Ureter (tissue), 1 donor: ENCODE measurements at regions not wholly inside any gene's neighbourhood (a gene's known extent, or its start where the extent isn't known, plus 50 kb on each side); places are given as distances from the start of the nearest gene placed in this dataset.
"Not testable (repeated sequence)": the region's sequence is repeated elsewhere in the genome, so short reads cannot be mapped to it uniquely, and the experiment has no call there.

ENCODE experiments used
- DNase-seq: peaks from one replicate; pipeline ENCODE4 v3.0.0-alpha.2; 2020; ENCODE audit warnings: low spot score
- donor health status: DM: yes; HTN: yes; CAD: no.

DNA sequence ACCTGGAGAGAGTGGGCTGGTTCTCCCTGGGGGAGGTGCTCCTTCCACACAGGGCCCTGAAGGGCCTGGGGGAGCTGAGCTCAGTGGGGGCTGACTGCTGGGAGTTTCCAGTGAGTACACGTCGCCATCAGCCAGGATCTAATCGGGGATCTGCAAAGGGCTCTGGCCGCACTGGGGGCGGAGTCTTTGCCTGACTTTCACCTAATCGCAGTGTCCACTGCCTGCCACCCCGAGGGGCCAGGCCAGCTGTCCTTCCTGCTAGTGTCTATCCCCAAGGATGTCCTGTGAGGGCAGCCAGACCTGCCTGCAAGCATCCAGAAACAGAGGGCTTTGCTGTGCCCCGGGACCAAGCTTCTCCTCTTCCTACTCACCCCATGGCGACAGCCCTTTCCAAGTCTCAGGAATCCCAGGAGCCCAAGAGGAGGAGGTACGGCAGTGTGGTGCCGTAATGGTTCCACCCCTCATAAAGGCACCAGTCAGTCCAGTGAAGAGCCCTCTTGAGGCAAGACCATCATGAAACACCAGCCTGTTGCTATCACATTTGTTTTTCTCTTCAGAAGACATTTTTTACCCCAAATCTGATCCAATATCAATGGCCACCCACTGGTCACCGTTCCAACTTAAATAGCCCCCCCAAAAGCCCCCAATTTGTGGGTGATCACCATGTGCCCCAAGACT, 243.1 kb upstream of the ECI2 start:
- DNase-seq = no peak

GRCh38 chr6:4377603-4378002, 242.2 kb upstream of the ECI2 start:
- DNase-seq = no peak

DNA sequence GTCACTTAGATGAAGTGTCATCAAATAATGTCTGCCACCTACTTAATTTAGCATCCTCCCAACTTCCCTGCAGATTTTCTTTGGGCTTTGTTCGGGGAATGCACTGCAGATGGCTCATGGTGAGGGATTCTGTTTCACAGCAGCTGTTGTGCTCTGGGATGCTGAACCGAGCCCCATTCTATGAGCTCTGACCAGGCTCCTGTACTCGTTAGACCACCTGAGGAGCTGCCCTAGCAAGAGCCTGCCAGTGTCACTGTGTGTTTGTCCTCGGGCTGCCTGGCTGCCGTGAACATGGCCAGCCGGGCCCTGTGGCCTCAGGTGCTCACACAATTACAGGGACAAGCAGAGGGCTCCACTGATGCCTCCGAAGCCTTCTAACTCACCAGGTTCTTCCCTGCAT, 238.8 kb upstream of the ECI2 start:
- no peak for DNase-seq

DNA sequence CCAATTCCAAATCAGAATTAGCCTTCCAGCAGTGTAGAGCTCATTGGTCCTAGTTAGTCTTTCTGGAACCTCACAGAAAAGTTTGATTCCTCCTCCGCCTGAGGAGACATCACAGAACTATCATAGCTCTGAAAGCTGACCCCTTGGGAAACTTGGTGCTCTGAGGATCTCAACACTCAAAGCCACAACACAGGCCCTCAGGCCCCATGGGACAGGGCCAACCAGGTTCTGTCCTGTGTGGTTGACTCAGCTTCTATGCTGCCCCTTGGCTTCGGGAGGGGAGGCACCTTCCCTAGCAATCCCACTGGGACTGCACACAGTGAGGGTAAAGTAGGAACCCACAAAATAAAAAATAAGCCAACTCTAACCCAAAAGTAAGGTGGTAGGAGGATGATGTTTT, 237.5 kb upstream of the ECI2 start:
- DNase-seq = no peak

DNA sequence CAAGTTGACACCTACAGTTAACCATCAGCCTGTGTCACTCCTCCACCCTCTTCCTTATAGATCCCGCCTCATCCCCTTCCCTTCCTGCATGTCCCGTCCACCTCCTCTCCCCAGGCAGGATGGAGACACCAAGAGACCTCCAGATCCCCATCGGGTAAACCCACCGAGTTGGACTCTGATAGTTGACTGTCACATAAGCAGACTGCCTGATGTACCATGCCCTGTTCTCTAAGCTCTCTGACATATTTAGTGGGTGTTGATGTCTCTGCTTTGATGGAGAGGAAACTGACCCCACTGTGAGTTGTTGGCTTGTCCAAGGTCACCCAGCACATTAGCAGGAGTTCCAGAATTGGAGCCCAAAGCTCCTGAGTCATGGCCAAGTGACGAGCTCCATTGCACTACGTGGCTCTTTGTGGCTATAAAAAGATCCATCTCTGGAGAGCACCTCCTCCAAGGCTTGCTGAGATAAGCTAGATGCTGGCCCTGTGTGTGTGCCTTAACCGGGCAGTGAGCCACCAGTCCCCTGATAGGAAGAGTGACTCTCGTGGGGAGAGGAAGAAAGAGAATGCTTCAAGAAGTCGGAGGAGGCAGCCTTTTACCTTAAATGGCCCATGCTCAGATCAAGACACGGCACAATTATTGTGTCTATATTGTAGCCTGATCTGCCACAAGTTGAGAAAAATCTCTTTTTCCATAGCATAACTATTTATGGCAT, 236.0 kb upstream of the ECI2 start:
- no peak for DNase-seq

DNA sequence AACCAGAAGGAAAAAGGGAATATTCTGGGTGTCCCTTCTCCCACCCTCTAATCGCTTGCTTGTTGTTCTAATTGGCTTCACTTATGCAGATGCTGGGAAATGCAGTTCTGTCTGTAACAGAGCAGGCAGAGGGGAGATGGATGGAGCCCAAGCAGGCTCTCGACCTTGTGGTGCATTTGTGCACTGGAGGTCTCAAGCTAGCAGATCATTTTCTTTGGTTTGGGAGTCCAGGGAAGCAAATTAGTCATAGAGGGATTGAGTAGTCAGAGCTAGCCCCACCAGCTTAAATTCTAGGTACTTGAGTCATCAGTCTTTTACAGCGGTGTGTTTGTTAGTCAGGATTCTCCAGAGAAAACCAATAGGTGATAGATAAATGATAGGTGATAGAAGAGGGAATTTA, 234.7 kb upstream of the ECI2 start:
- DNase-seq = no peak

GRCh38 chr6:4369616-4370015, 234.2 kb upstream of the ECI2 start:
- no peak for DNase-seq

DNA sequence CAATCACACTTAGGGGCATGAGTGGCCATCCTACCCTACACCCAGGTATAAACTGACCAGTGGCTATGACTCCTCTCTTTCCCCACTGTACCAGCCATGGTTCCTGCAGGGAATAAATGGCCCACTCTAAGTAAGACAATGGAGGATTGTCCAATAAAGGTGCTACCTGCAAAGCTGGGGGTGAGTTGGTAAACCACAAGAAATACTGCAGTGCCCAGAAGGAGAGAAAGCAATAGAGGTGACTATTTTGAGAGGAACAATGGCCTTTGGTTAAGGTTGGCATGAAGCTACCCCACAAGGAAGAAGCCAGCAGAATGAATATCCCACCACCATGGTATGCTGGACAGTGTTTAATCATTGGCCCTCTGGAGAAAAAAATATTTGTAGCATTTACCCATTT, 233.3 kb upstream of the ECI2 start:
- DNase-seq = no peak

DNA sequence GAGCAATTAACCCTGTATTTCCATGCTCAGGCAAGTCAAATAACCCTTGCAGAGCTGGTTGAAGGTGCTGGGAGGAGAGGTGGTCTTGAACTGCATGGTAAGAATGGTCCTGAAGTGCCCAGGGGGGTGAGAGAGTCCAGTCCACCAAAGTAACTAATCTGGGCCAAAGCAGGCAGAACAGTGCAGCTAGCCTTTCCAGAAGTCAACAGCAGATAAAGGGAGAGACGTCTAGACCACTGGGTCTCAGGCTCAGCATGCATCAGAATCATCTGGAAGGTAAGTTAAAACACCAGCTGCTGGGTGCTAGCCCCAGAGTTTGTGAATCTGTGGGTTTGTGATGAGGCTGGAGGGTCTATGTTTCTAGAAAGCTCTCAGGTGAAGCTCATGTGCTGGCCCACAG, 232.3 kb upstream of the ECI2 start:
- DNase-seq = no peak

DNA sequence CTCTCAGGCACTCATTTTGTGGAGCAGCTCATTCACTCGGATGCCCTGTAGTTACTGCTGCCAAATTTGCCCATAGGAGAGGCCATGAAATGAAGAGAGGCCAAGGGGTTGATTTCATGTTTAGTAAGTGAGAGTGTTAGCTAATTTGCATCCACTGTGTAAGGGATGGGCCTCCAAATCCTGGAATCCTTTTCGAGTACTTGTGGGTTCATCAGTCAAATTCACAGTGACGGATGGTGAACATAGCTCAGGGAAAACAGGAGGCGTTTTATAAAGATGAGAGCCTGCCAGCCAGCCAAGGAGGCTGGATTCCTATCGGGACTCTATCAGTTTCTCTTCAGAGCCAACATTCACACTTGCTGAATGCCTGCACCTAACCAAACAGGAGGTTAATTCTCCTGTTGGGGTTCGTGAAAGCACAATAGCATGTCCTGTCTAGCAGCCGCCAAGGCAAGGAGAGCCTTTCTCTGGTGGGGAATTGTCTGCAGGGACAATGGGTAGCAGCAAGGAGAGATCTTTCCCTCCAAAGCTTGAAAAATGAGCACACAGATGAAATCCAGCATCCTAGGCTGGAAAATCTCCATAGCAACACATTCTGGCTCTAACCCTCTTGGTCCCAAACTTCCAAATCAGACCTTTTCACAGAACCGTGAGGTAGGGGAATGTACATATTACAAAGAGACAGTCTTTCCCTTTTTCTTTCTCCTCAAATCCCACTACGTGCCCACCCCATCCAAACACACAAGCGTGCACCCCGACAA, 231.4 kb upstream of the ECI2 start:
- DNase-seq = no peak

DNA sequence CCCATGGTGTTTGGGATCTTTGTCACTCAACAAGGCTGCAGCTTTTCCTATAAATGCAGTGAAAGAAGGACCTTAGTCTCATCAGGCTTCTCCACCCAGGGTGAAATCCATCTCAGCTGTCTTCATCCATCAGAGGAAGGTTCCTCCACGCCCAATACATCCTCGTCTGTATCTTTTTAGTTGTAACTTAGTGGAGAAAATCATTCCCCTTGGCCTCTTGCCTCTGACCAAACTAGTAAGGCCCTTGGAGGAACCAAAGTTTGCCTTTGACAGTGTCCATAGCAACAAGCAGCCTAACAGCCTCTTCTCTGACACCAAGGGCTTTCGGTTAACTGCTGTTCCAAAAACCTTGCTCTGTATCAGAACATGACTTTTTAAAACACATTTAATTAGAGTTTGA, 230.3 kb upstream of the ECI2 start:
- no peak for DNase-seq

GRCh38 chr6:4364711-4365110, 229.3 kb upstream of the ECI2 start:
- no peak for DNase-seq

GRCh38 chr6:4364172-4364571, 228.8 kb upstream of the ECI2 start:
- no peak for DNase-seq

- no peak for DNase-seq
Observed at GRCh38 chr6:4363656-4364055, 228.3 kb upstream of the ECI2 start.

DNA sequence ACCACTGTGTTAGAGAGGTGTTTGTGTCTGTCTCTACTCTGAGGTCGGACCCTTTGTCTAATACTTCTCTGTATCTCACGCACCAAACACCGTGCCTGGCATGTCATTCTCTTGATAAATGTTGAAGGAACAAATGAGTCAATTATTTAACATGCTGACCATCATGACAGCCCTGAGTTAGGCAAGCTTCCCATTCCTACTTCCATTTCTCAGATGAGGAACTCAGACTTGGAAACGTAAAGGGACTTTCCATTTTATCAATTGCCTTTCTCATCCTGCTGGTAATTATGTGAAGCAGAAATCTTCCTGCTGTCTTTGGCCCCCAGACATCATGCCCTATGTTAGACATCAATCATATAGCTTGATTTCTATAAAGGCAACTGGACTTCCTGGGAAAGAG, 227.0 kb upstream of the ECI2 start:
- no peak for DNase-seq

DNA sequence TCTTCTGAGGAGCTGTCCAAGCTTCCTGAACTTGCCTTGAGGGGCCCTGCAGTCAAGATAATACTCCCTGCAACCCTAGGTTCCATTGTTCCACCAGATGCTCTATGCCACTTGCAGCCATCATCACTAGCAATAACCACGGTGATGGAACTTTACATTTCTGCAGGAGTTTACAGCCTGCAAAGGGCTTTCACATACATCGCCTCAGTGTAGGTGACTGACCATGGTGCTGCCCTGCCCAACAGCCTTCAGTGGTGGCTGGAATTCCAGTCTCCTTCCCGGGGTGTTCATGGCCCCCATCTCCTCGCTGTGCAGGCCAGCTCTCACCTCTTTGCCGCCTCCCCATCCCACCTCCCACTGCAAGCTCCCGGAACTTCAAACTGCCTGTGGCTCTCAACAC, 225.5 kb upstream of the ECI2 start:
- no peak for DNase-seq

DNA sequence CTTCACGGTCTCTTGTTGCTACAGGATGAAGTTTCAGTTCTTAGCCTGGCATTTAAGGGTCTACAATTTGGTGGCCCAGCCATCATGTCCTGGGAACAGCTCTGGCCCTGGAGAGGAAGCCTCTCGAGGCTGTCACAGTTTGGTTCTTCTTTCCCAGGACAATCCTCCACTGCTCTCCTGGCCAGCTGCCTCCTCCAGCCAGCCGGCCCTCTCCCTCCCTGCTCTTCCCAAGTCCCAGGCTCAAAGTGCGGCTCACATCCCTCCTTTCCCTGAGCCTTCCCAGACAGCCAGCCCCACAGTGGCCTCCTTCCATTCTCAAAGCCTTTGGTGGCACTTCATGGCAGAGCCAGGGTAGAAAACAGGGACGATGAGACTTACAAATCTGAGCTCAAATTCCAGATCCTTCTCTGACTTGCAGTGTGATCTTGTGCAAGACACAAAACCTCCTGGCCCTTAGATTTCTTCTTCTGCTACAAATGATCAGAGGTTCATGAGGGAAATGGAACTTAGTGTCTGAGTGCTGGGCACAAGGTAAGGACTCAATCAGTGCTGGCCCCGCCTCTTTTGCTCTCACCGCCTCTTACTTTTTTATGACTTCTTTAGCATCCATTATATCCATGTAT, 223.8 kb upstream of the ECI2 start:
- DNase-seq = no peak

DNA sequence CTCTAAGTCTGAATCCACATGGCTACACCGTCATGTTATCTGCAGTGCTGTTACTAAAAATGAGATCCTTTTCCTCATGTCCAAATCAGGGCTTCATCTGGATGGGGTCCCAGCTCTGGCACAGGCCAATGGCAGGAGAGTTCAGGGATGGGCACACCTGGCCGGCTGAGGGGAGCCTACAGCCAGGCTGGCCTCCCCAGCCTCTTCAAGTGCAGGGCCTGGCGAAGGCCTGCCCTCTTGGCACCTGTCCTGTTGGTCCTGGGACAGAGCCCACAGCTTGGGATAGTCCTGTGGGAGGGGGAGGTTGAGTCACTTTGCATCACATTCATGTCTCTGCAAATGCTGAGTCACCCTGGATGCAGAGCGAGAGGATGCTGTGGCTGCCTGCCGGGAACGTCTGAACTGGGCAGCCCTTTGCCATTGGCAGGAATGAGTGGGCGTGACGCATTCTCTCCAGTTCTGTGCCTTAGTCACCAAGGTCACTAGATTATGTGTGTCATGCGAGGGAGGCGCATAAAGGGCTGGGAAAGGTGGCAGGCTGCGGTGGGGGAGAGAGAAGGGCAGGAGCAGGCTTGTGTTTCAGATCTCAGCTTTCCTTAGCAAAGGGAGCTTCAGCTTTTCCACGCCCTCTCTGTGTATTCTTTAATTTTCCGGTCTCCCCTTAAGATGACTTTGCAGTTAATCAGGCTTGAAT, 223.2 kb upstream of the ECI2 start:
- DNase-seq = peak; percentile 94

GRCh38 chr6:4357660-4358152, 222.3 kb upstream of the ECI2 start:
- DNase-seq = not testable (repeated sequence)

GRCh38 chr6:4356899-4357659, 221.7 kb upstream of the ECI2 start:
- no peak for DNase-seq

GRCh38 chr6:4355241-4355640, 219.9 kb upstream of the ECI2 start:
- DNase-seq = no peak
